Lower leg skin (tissue), 4 donors: ENCODE measurements at regions not wholly inside any gene's neighbourhood (a gene's known extent, or its start where the extent isn't known, plus 50 kb on each side); places are given as distances from the start of the nearest gene placed in this dataset.

Experiments
- DNase-seq, 2 donors: peaks; one replicate each; pipeline ENCODE4 v3.0.0-alpha.2; 2019; ENCODE audit warnings: low spot score in 2 of 2
- H3K4me3 ChIP-seq: fragments of 200-600 bp; sonication (generic); 2 replicates; pipeline ENCODE4 v1.5.1; 2017; ENCODE audit warnings: mild to moderate bottlenecking, low read depth; ENCODE audit not compliant: poor library complexity, severe bottlenecking
- POLR2A ChIP-seq, 2 donors: fragments of 450-650 bp; IDR thresholded peaks; one replicate each; pipeline ENCODE4 v1.6.1; 2016 to 2017; ENCODE audit warnings: antibody characterized with exemption in 2 of 2, mild to moderate bottlenecking in 1 of 2, moderate library complexity in 1 of 2
- WGBS, 2 donors: methylation state at CpG; one replicate each; pipeline ENCODE4 v1.1.5; 2018; 5-methylcytosine and 5-hydroxymethylcytosine counted together
- intact Hi-C: fragments of 100-400 bp; cut with DNase I; formaldehyde crosslinking; loops from one replicate; pipeline ENCODE4 v1.15.0; 2023; ENCODE audit warnings: low total_unique reads
- TF ChIP-seq, protein P1 (sequence below), 3 donors: fragments of 450-650 bp; IDR thresholded peaks; one replicate each; pipeline ENCODE4 v1.5.1; 2016; ENCODE audit warnings: antibody characterized with exemption in 3 of 3, mild to moderate bottlenecking in 3 of 3, moderate library complexity in 2 of 3

DNA sequence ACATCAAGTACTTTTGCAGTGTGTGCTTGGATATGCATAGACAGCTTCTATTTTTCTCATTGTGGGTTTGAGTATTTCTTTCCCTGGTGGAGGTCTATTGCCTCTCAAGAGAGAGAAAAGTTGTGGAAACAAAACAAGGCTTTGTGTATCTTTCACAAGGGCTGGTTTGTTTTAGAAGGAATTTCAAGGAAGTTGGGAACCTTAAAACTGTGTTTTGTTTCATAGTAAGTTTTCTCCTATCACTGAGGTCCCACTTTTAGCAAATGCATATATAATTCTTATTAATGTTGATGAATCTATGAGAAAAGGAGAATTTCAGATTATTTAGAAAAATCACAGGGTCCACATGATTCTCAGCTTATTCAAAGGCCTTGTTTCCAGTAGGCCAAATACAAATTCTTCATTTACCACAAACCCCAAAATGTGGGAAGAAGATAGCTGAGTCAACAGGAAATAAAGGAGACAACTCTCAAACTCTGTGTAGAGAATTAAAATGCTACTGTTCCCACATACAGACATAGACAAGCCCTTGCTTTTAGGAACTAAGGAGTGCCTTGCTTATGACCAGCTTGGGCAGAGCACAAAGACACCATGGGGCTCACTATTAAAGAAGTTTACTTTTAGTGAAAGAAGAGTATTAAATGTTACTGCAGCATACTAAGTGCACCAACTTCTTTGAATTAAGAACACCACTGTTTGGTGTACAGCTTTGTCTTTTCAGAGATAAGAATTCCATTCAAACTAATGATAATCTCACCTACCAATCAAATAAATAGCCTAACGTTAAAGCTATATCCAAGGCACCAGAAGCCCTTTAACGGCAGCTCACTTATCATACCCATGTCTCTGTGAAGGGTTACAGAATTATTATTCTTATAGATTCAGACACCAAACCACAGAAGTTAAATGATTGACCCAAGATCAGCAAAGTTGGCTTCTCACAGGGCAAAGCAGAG is 177.4 kb upstream of the LEF1 start:
- no peak for DNase-seq
- WGBS, 2 donors: 77 to 84% methylated on average over 2 of the region's 2 CpGs
- no peak overlapping the region for H3K4me3 ChIP-seq
- intact Hi-C loops: no loop called here
- TF ChIP-seq, protein P1, sequence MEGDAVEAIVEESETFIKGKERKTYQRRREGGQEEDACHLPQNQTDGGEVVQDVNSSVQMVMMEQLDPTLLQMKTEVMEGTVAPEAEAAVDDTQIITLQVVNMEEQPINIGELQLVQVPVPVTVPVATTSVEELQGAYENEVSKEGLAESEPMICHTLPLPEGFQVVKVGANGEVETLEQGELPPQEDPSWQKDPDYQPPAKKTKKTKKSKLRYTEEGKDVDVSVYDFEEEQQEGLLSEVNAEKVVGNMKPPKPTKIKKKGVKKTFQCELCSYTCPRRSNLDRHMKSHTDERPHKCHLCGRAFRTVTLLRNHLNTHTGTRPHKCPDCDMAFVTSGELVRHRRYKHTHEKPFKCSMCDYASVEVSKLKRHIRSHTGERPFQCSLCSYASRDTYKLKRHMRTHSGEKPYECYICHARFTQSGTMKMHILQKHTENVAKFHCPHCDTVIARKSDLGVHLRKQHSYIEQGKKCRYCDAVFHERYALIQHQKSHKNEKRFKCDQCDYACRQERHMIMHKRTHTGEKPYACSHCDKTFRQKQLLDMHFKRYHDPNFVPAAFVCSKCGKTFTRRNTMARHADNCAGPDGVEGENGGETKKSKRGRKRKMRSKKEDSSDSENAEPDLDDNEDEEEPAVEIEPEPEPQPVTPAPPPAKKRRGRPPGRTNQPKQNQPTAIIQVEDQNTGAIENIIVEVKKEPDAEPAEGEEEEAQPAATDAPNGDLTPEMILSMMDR (IDR thresholded peaks at IDR 0.05): no peak

DNA sequence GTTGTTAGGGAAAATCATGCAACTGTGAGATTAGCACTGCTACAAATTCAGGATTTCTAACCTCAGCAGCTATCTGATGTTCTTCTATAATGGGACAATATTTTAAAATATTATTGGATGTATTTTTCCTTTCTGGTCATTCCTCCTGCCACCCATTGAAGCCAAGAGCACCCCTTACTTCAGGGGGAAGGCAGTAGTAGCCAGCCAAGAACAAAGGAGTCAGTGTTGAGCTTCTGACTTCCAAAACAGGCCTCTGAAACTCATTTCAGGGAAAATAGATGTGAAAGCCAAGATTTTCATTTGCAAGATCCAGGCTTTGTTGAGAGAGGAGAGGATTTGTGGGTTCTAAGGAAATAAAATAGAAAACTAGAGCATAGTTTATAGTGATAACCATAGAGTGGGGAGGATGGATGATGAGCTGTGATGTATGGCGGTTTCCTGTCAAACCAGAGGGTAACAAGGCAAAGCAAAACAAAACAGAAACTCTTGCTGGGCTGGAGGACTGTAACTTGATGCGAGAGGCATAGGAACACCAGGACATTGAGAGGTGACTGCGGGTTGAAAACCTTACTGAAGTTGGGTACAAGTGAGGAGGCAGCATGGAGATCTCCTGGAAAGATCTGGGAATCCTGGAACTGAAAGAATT is 173.7 kb upstream of the LEF1 start:
- H3K4me3 ChIP-seq: no peak overlapping the region
- no peak for DNase-seq
- 67 to 83% methylated on average over 3 of the region's 3 CpGs for WGBS, 2 donors
- intact Hi-C loops: no loop called here
- TF ChIP-seq POLR2A (IDR thresholded peaks at IDR 0.05): no peak
- TF ChIP-seq, protein P1 (IDR thresholded peaks at IDR 0.05): no peak

DNA sequence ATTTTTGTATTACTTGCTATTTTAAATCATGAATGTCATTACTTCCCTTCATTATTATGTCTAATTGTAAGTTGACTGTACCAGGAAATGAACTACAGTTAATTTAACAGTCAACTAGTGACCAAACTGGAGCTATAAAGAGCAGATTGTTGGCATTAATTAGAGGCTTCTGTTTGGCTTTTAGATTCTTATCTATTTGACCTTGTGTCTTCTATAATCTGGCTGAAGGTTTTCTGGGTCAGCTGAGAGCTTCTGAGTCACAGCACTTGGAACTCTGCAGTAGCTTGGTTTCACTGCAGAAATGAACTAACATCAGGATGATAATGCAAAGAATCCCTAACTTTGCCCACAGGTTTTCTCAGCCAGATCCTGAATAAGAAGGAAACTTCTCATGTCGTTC is 169.2 kb upstream of the LEF1 start:
- TF ChIP-seq, protein P1 (IDR thresholded peaks at IDR 0.05): no peak
- no peak for TF ChIP-seq POLR2A (IDR thresholded peaks at IDR 0.05)
- no peak overlapping the region for H3K4me3 ChIP-seq
- intact Hi-C loops: no loop called here
- WGBS, 2 donors: 36 to 39% methylated on average over 1 of the region's 1 CpG
- no peak for DNase-seq

DNA sequence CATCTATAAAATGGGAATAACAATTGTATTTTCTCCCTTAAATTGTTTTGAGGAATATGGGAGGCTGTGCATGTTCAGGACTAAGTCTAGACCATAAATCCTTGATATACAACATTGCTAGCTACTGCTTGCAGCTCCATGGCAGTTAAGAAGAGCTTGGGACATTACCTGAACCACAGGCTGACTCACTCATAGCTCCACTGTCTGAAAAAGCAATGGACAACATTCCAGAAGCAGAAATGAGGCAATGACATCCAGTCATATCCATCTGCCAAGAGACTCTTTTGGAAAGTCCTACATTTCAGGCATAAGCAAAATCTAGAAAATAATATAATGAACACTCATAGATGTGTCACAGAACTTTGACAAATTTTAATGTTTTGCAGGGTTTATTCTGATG is 167.3 kb upstream of the LEF1 start:
- intact Hi-C loops: no loop called here
- no peak for TF ChIP-seq POLR2A (IDR thresholded peaks at IDR 0.05)
- TF ChIP-seq, protein P1 (IDR thresholded peaks at IDR 0.05): no peak
- no peak overlapping the region for H3K4me3 ChIP-seq
- DNase-seq: no peak

DNA sequence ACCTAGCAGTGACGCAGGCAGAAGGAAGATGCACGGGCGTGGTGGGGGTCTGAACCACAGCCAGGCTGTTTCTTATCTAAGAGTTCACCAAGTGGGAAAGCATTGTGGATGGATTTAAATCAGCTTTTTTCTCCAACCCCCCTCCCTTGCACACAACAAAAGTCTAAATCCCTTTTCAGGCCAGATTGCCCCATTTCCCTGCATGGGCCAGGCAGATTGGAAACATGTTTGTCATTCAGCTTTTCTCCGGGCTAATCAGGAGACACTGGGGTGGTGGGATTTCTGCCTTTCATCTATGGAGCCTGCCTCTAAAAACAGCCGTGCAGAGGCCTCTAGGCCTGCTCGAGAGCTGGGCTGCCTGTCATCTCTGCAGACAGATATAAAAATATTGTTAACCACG is 166.3 kb upstream of the LEF1 start:
- intact Hi-C loops: no loop called here

More for the DNA sequence above, 166.3 kb upstream of the LEF1 start:
- WGBS, 2 donors: 81 to 86% methylated on average over 7 of the region's 7 CpGs
- no peak for TF ChIP-seq POLR2A (IDR thresholded peaks at IDR 0.05)
- TF ChIP-seq, protein P1 (IDR thresholded peaks at IDR 0.05): no peak
- H3K4me3 ChIP-seq: no peak overlapping the region
- DNase-seq: no peak
